ENCODE measurements at regions not wholly inside any gene's neighbourhood (a gene's known extent, or its start where the extent isn't known, plus 50 kb on each side); places are given as distances from the start of the nearest gene placed in this dataset.

DNA sequence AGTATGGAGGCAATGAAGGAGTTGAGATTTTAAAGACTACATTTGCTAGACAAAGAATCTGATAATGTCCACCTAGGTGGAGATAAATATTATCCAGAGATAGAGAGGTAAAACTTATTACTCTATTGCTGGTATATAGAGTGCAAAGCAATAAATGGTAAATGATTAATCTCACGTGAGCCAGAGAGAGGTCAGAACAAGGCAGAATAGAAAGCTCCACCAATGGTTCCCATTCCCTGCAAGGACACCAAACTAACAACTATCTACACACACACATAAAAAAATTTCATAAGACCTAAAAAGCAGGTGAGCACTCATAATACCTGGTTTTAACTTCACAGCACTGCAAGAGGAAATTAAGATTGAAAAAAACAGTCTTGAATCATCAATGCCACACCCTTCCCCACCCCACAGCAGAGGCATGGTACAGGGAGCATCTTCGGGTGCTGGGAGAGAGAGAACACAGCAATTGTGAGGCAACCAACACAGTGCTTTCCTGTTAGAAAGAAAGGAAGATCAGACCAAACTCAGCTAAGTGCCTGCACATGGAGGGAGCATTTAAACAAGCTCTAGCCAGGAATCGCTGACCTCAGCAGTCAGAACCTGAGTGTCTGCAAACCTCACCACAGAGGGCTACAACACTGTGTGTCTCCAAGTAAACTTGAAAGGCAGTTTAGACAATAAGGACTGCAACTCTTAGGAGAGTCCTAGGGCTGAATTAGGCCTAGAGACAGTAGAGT is 1432.6 kb upstream of the TMEFF2 start:
- no peak for FAIRE-seq
- POLR2A ChIA-PET = no interaction called here

More for the DNA sequence above, 1432.6 kb upstream of the TMEFF2 start:
- H3K4me2 ChIP-seq (ENCODE audit: insufficient read depth, low read length) = no peak overlapping the region
- no peak for DNase-seq (ENCODE audit: low read depth, low spot score)
- H3K79me2 ChIP-seq (ENCODE audit: control insufficient read depth, insufficient read depth, low read length) = no peaks in the 10 kb centered on the region
- H4K20me1 ChIP-seq (replicated peaks; ENCODE audit: control insufficient read depth, extremely low read depth, insufficient read depth, low read length) = no peaks in the 10 kb centered on the region
- H3K27ac ChIP-seq (ENCODE audit: insufficient read depth, low read depth, low read length) = no peak overlapping the region
- H3K9me1 ChIP-seq (replicated peaks; ENCODE audit: control insufficient read depth, extremely low read depth, insufficient read depth, low read length) = no peaks in the 10 kb centered on the region
- no peaks in the 10 kb centered on the region for H3K27me3 ChIP-seq (ENCODE audit: control insufficient read depth in 2 of 2, insufficient read depth in 2 of 2, low read length in 2 of 2)
- intact Hi-C loops (cut with micrococcal nuclease) (no loop called here), dilution Hi-C loops (cut with MboI; ENCODE audit: extremely low pct_ligation_motif_present, low sequenced_read_pairs) (no loop called here)
- BruUV-seq (replicated peaks) = no TSS peak
- TF ChIP-seq EZH2 (IDR thresholded peaks at IDR 0.05; ENCODE audit: borderline replicate concordance, low read depth, low read length, severe bottlenecking) (no peak), GATA2 (IDR thresholded peaks at IDR 0.05; ENCODE audit: insufficient read depth, insufficient read length, low read depth, low read length) (no peak), POLR2AphosphoS5 (IDR thresholded peaks at IDR 0.05; ENCODE audit: insufficient read depth, low read depth, low read length) (no peak), MYC (IDR thresholded peaks at IDR 0.05; ENCODE audit: low read depth, low read length) (no peak), POLR2A (IDR thresholded peaks at IDR 0.05; ENCODE audit: low read depth, low read length) (no peak), JUN (IDR thresholded peaks at IDR 0.05; ENCODE audit: borderline replicate concordance, insufficient read depth, insufficient read length, low read depth) (no peak), FOS (IDR thresholded peaks at IDR 0.05; ENCODE audit: borderline replicate concordance, insufficient read depth, low read length) (no peak)
- TF ChIP-seq, protein P1, sequence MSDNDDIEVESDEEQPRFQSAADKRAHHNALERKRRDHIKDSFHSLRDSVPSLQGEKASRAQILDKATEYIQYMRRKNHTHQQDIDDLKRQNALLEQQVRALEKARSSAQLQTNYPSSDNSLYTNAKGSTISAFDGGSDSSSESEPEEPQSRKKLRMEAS (IDR thresholded peaks at IDR 0.05; ENCODE audit: insufficient read depth, insufficient read length) = no peak
- TF ChIP-seq, protein P2, sequence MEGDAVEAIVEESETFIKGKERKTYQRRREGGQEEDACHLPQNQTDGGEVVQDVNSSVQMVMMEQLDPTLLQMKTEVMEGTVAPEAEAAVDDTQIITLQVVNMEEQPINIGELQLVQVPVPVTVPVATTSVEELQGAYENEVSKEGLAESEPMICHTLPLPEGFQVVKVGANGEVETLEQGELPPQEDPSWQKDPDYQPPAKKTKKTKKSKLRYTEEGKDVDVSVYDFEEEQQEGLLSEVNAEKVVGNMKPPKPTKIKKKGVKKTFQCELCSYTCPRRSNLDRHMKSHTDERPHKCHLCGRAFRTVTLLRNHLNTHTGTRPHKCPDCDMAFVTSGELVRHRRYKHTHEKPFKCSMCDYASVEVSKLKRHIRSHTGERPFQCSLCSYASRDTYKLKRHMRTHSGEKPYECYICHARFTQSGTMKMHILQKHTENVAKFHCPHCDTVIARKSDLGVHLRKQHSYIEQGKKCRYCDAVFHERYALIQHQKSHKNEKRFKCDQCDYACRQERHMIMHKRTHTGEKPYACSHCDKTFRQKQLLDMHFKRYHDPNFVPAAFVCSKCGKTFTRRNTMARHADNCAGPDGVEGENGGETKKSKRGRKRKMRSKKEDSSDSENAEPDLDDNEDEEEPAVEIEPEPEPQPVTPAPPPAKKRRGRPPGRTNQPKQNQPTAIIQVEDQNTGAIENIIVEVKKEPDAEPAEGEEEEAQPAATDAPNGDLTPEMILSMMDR (IDR thresholded peaks at IDR 0.05; ENCODE audit: extremely low read depth in 1 of 2, insufficient read depth in 1 of 2, low read depth in 1 of 2, low read length in 2 of 2) = no peak
- H3K9me3 ChIP-seq (replicated peaks; ENCODE audit: control insufficient read depth, insufficient read depth, low read length) = no peaks in the 10 kb centered on the region
- no peak overlapping the region for H3K4me3 ChIP-seq (replicated peaks in 1 of 3; ENCODE audit: insufficient read depth in 1 of 3, low read depth in 1 of 3, low read length in 3 of 3)
- no peaks in the 10 kb centered on the region for H3K4me1 ChIP-seq (ENCODE audit: control insufficient read depth, extremely low read depth, insufficient read depth, low read length)
- no peaks in the 10 kb centered on the region for H3K36me3 ChIP-seq (ENCODE audit: control insufficient read depth in 2 of 2, extremely low read depth in 1 of 2, insufficient read depth in 2 of 2, low read length in 2 of 2)
- CTCF ChIA-PET = no interaction called here
- no peak overlapping the region for H2AFZ ChIP-seq (ENCODE audit: low read depth, low read length)
- H3K9ac ChIP-seq (replicated peaks; ENCODE audit: extremely low read depth, insufficient read depth, low read length) = no peak overlapping the region

Data from endothelial cell of umbilical vein (primary cell).